Ovary (tissue), 7 donors: ENCODE measurements at regions not wholly inside any gene's neighbourhood (a gene's known extent, or its start where the extent isn't known, plus 50 kb on each side); places are given as distances from the start of the nearest gene placed in this dataset.

Source experiments
- DNase-seq, 5 donors: peaks; one replicate each; pipeline ENCODE4 v3.0.0-alpha.2; 2019 to 2020
- H3K27ac ChIP-seq, 2 donors: fragments of 200-600 bp; one replicate each; pipeline versions ENCODE4 v1.5.1 to v1.8.0; 2019 to 2022
- H3K27me3 ChIP-seq: fragments of 200-600 bp; one replicate; pipeline ENCODE4 v1.8.0; 2022
- H3K36me3 ChIP-seq: fragments of 200-600 bp; sonication (generic); one replicate; pipeline ENCODE4 v1.5.1; 2019
- H3K4me1 ChIP-seq: one replicate; pipeline ENCODE4 v1.8.1; 2013; ENCODE audit warnings: mild to moderate bottlenecking, moderate library complexity; ENCODE audit not compliant: insufficient read depth
- H3K4me3 ChIP-seq: fragments of 200-600 bp; sonication (generic); one replicate; pipeline ENCODE4 v1.5.1; 2017
- H3K9me3 ChIP-seq, 2 donors: fragments of 200-600 bp in 1 of 2; sonication (generic) in 1 of 2; one replicate each; pipeline versions ENCODE4 v1.5.1 to v1.8.1; 2013 to 2019; ENCODE audit warnings: mild to moderate bottlenecking in 1 of 2, moderate library complexity in 1 of 2
- CTCF ChIP-seq, 3 donors: fragments of 450-650 bp in 2 of 3; fragments of 200-600 bp in 1 of 3; IDR thresholded peaks; one replicate each; pipeline versions ENCODE4 v1.5.1 to v1.8.0; 2016 to 2022; ENCODE audit warnings: antibody characterized with exemption in 3 of 3, mild to moderate bottlenecking in 1 of 3
- EP300 ChIP-seq: sonication (generic); formaldehyde crosslinking; IDR thresholded peaks from one replicate; pipeline ENCODE4 v1.6.1; 2017; ENCODE audit warnings: antibody characterized with exemption
- POLR2A ChIP-seq: fragments of 450-650 bp; IDR thresholded peaks from one replicate; pipeline ENCODE4 v1.6.1; 2017; ENCODE audit warnings: antibody characterized with exemption, mild to moderate bottlenecking, moderate library complexity
- WGBS, 3 donors: extraction: QIAGEN DNeasy Blood & Tissue Kit in 1 of 3; methylation state at CpG; one replicate each; pipeline versions ENCODE4 v1.1.5 to v1.1.7; 2013 to 2017; 5-methylcytosine and 5-hydroxymethylcytosine counted together
- intact Hi-C, 4 donors: fragments of 100-400 bp; cut with DNase I; formaldehyde crosslinking; loops; one replicate each; pipeline versions ENCODE4 v1.11.0 to v1.15.1; 2022 to 2023
- donor health status: DM: no; HTN: no; CAD: no; lungs with moderate emphysema.
- donor health status: DM: no; HTN: no; CAD: no.
- donor health status: Bipolar disorder and iron deficiency.
- donor health status: DM: no; HTN: no; CAD: no.
- donor health status: DM: yes; HTN: yes; CAD: no.

DNA sequence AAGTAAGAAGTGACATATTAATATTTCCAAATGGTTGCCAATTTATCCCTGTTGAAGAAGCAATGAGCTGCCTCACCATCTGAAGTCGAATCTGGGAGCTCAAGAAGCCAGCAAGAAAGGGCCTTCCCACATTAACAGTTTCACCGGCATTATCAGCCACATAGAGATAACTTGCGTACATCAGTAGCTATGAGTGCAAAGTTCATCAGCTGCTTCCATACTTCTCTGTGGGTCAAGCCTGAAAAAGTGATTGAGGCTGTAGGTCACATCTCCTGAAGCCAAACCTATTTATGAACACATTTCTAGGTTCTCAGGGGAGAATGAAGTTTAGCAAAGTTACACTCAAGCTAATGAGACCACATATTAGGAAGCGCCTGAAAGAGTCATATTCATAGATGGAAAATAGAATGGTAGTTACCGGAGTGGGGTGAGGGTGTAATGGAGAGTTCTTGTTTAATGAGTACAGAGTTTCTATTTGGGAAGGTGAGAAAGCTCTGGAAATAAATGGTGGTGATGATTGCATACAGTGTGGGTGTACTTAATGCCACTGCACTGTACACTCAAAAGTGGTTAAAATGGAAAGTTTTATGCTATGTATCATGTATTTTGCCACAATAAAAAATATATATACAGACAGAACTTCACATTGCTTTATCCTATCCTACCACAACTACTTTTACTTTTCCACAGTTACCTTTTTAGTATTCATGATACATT is 189.3 kb upstream of the SP4 start:
- intact Hi-C loops = no loop called here
- no peak overlapping the region for H3K4me3 ChIP-seq
- TF ChIP-seq EP300 (no peak), CTCF (IDR thresholded peaks at IDR 0.05) (no peak), POLR2A (no peak)
- H3K36me3 ChIP-seq = no peaks in the 10 kb centered on the region
- DNase-seq = no peak
- no peaks in the 10 kb centered on the region for H3K9me3 ChIP-seq
- no peaks in the 10 kb centered on the region for H3K4me1 ChIP-seq
- no peak overlapping the region for H3K27ac ChIP-seq
- no peaks in the 10 kb centered on the region for H3K27me3 ChIP-seq
- 44 to 66% (median 52%) methylated on average over 5 of the region's 5 CpGs for WGBS, 3 donors

DNA sequence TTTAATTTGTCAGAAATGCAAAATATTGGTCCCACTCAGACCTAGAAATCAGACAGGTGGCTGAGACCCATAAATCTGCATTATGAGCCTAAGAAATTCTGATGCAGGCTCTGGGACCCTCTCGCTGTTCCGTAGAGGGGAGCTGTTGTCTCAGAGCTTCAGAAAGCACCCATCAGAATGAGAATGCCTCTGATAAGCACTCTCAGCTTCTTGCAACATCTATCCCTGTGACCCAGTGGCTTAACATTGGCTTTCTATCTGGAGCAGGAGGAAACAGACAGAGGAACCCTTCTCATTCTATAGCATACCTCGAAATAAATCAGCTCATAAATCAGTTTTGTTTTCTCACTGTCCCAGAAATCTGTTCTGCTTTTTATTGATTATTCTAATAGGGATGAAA is 184.6 kb upstream of the SP4 start:
- no peak for TF ChIP-seq EP300
- TF ChIP-seq POLR2A = no peak
- no peak for TF ChIP-seq CTCF (IDR thresholded peaks at IDR 0.05)
- no peaks in the 10 kb centered on the region for H3K4me1 ChIP-seq
- no peaks in the 10 kb centered on the region for H3K9me3 ChIP-seq
- no peaks in the 10 kb centered on the region for H3K36me3 ChIP-seq
- intact Hi-C loops = no loop called here
- WGBS, 3 donors = 47 to 59% (median 50%) methylated on average over 3 of the region's 3 CpGs
- DNase-seq = no peak
- no peaks in the 10 kb centered on the region for H3K27me3 ChIP-seq
- no peak overlapping the region for H3K27ac ChIP-seq
- H3K4me3 ChIP-seq = no peak overlapping the region

DNA sequence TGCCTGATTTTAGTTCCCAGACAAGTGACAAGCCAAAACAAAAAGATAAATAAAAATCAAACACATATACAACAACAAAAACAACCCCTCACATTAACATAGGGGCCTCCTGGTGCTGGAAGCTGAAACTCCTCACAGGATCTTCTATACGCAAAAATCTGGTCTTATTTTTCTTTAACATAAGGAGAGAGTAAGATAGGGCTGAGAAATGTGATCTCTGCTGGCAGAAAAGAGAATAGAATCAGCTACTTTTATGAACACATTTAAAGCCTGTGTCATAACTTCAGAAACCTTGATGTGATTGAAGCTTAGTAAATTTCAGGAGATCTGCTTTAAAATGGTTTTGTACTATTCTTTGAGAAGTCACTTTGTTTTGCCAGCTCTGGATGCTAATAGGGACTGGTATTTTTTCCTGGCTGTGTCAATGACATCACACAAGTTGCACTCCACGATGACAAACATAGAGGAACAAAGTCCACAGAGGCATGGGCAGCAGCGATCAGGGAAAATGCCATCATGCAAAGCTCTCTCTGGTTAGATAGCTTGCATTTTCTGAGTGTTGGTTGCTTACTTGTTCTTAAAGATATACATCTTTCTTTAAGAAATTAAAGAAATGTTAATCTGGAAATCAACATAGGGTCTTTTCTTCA is 176.6 kb upstream of the SP4 start:
- H3K36me3 ChIP-seq = no peaks in the 10 kb centered on the region
- no peaks in the 10 kb centered on the region for H3K27me3 ChIP-seq
- TF ChIP-seq EP300 (no peak), CTCF (IDR thresholded peaks at IDR 0.05) (no peak), POLR2A (no peak)
- no peak overlapping the region for H3K4me3 ChIP-seq
- intact Hi-C loops = no loop called here
- H3K27ac ChIP-seq = no peak overlapping the region
- H3K4me1 ChIP-seq = no peaks in the 10 kb centered on the region
- H3K9me3 ChIP-seq = no peaks in the 10 kb centered on the region
- DNase-seq = no peak
- WGBS, 3 donors = 34 to 38% (median 34%) methylated on average over 3 of the region's 3 CpGs

DNA sequence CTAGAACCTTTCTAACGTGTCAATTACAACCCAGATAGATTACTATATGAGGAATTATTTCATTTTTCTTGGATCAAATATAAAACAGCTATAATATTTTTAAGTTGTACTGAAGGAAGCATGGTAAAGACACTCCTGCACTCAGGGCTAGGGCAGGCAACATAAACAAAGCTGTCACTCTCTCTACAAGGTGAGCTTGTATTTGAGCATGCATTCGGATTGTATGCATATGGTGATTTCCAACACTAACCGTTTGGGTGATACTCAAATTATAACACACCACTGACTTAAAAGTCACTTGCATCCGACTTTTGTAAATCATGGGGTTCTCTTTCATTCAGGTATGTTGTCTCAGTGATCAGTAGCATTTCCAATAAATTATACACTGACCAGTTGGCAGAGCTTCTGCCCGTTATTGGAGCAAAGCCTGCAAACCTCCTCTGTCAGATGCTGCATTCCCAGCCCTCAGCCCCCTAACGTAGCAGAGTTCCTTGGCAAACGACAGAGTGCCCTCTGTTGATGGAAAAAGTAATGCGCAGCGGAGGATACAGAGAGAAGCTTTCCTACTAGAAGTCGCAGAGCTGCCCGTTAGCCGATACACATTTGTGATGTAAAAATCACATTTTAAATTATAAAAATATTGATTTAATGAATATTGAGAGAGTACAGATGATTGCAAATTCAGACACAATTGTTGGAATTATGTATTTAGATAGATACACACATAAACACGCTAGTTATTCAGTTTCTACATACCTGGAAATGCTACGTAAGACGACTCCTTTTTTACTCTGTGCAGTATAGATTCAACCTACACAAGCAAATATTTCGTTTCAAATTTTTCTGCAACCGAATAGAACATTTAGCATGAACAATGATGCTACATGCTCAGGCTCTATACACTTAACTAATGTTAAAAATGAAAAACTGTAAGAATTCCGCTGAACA is 173.9 kb upstream of the SP4 start:
- Histone ChIP-seq H3K9me3 (no peaks in the 10 kb centered on the region), H3K4me3 (no peak overlapping the region), H3K27ac (no peak overlapping the region), H3K4me1 (no peaks in the 10 kb centered on the region), H3K27me3 (no peaks in the 10 kb centered on the region), H3K36me3 (no peaks in the 10 kb centered on the region)
- intact Hi-C loops = no loop called here
- 10 to 14% (median 11%) methylated on average over 18 of the region's 18 CpGs for WGBS, 3 donors
- no peak for DNase-seq
- no peak for TF ChIP-seq EP300
- TF ChIP-seq CTCF (IDR thresholded peaks at IDR 0.05) = no peak
- TF ChIP-seq POLR2A = no peak
